HG02588 (cell line): ENCODE measurements at regions not wholly inside any gene's neighbourhood (a gene's known extent, or its start where the extent isn't known, plus 50 kb on each side); places are given as distances from the start of the nearest gene placed in this dataset.

Experiments
- ATAC-seq: cut with Tn5 transposase; IDR thresholded peaks from one replicate; pipeline ENCODE4 v1.9.1; 2021; ENCODE audit warnings: mild to moderate bottlenecking, moderate library complexity; ENCODE audit not compliant: unreplicated experiment

- ATAC-seq, result no peak
Observed at GRCh38 chr1:96632045-96632664, 89.4 kb upstream of the PTBP2 start.

GRCh38 chr1:96633695-96634094 is 87.9 kb upstream of the PTBP2 start:
- ATAC-seq, result no peak

GRCh38 chr1:96634883-96635282 is 86.7 kb upstream of the PTBP2 start:
- no peak for ATAC-seq

GRCh38 chr1:96641282-96641681 is 80.3 kb upstream of the PTBP2 start:
- ATAC-seq, result no peak

- ATAC-seq, result no peak
Observed at GRCh38 chr1:96643519-96643918, 78.1 kb upstream of the PTBP2 start.

GRCh38 chr1:96649301-96649700 is 72.3 kb upstream of the PTBP2 start:
- no peak for ATAC-seq

GRCh38 chr1:96651517-96651916 is 70.1 kb upstream of the PTBP2 start:
- no peak for ATAC-seq

- ATAC-seq, result no peak
Observed at GRCh38 chr1:96660051-96660450, 61.5 kb upstream of the PTBP2 start.

- ATAC-seq, result no peak
Observed at GRCh38 chr1:96660503-96660902, 61.1 kb upstream of the PTBP2 start.
